ENCODE measurements at regions not wholly inside any gene's neighbourhood (a gene's known extent, or its start where the extent isn't known, plus 50 kb on each side); places are given as distances from the start of the nearest gene placed in this dataset.
A peak's percentile ranks its signal among the peaks of the same experiment; 100 is the strongest.
"Not testable (repeated sequence)": the region's sequence is repeated elsewhere in the genome, so short reads cannot be mapped to it uniquely, and the experiment has no call there.

GRCh38 chr14:104264495-104265265 lies 126.3 kb downstream of the KIF26A start:
- peaks cover 21% of the 10 kb centered on the region for H3K9me3 ChIP-seq
- peak overlapping the region; percentile 55; the same call in 1 of the 2 replicates for H3K27ac ChIP-seq
- peaks cover 53% of the 10 kb centered on the region for H3K4me1 ChIP-seq
- H3K4me3 ChIP-seq, result no peak overlapping the region
- no peaks in the 10 kb centered on the region for H3K36me3 ChIP-seq
- peak overlapping the region; percentile 74 for H3K4me2 ChIP-seq
- no peak overlapping the region for H3K9ac ChIP-seq
- no peak for TF ChIP-seq Cebpa-rat (IDR thresholded peaks at IDR 0.05)
- no peaks in the 10 kb centered on the region for H4K20me1 ChIP-seq
- H3K27me3 ChIP-seq, result no peaks in the 10 kb centered on the region

- H3K4me3 ChIP-seq, result no peak overlapping the region
- H3K36me3 ChIP-seq, result no peaks in the 10 kb centered on the region
- H3K9ac ChIP-seq, result no peak overlapping the region
- peaks cover 18% of the 10 kb centered on the region for H3K9me3 ChIP-seq
- peaks cover 53% of the 10 kb centered on the region for H3K4me1 ChIP-seq
- peak overlapping the region; percentile 30; the same call in 1 of the 2 replicates for H3K4me2 ChIP-seq
- no peaks in the 10 kb centered on the region for H4K20me1 ChIP-seq
- TF ChIP-seq Cebpa-rat (IDR thresholded peaks at IDR 0.05), result no peak
- no peaks in the 10 kb centered on the region for H3K27me3 ChIP-seq
- peak overlapping the region; percentile 18; the same call in 1 of the 2 replicates for H3K27ac ChIP-seq
Measured at GRCh38 chr14:104265918-104266630, 127.7 kb downstream of the KIF26A start.

DNA sequence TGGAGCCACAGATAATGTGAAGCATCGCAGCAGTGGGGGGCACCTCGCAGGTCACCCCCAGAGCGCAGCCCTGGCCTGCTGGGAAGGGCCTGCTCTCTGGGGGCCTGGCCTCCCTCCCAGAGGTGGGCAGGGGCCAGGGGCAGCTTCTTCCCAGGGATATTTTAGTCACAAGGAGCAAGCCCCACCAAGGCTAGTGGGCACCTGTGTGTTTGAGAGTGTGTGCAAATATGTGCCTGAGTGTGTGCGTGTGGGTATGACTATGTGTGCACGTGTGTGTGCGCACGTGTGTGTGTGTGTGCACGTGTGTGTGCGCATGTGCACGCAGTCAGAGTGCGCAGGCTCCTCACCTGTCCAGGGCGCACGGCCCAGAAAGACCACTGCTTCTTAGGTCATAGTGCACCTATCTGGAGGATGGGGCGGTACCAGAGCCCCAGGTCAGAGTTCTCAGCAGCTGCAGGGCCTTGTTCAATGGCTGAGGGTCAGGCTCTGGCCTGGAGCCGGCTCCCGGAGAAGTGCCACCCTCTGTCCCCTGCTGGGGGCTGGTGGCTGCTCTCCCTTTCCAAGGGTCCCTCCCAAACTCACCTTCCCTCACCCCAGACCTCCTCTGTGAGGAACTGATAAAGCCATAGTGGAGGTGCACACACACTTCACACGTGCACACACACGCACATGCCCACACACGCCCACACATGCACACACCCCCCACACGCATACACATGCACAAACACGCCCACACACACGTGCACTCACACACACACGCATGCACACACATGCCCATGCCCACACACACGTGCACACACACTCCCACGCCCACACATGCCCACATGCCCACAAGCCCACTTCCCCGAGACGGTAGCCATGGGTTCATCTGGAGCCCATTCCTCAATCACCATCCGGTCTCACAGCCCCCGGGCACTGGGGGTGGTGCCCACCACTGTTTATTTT lies 128.5 kb downstream of the KIF26A start:
- no peak overlapping the region for H3K9ac ChIP-seq
- no peak for TF ChIP-seq Cebpa-rat (IDR thresholded peaks at IDR 0.05)
- H3K4me3 ChIP-seq, result no peak overlapping the region
- H3K9me3 ChIP-seq, result peaks cover 10% of the 10 kb centered on the region; the same call in 1 of the 2 replicates
- no peak overlapping the region for H3K27ac ChIP-seq
- no peaks in the 10 kb centered on the region for H3K36me3 ChIP-seq
- H4K20me1 ChIP-seq, result no peaks in the 10 kb centered on the region
- no peaks in the 10 kb centered on the region for H3K27me3 ChIP-seq
- peak overlapping the region; percentile 66; the same call in 1 of the 2 replicates for H3K4me2 ChIP-seq
- H3K4me1 ChIP-seq, result peaks cover 53% of the 10 kb centered on the region

DNA sequence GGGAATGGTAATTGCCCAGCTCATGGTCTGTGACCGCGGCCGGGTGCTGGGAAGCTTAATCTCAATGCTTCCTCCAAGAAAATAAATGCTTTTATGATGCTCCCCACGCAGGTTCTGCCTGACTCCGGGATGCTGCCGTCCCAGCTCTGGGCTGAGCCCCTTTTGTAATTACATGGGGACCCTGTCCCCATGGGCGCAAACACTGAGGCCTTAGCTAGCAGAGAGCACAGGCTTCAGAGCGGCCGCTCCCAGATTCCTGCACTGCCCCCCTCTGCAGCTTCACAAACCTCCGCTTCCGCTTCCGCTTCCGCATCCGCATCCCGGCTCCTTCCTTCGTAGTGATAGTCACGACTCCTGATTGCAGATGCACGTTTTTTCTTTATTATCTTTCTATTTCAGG lies 129.5 kb downstream of the KIF26A start:
- TF ChIP-seq Cebpa-rat (IDR thresholded peaks at IDR 0.05), result no peak
- Histone ChIP-seq H4K20me1 (no peaks in the 10 kb centered on the region), H3K4me1 (peaks cover 45% of the 10 kb centered on the region), H3K27me3 (no peaks in the 10 kb centered on the region), H3K9ac (no peak overlapping the region), H3K4me3 (no peak overlapping the region), H3K27ac (no peak overlapping the region), H3K36me3 (no peaks in the 10 kb centered on the region), H3K9me3 (0 out of 2 replicates have a peak, but pooled peaks cover 10% of the 10 kb centered on the region), H3K4me2 (peak overlapping the region; percentile 66)

DNA sequence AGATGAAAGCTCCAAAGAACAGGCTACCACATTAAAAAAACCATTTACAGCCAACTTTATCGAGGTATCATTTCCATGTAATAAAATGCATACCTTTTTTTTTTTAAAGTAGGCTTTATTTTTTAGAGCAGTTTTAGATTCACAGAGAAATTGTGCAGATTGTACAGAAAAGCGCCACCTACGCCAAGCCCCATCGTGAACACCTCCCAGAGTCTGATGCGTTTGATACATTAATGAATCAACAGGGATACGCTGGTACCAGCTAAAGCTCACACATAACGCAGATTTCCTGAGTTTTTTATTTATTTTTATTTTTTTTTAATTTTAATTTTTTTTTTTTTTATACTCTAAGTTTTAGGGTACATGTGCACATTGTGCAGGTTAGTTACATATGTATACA lies 129.9 kb downstream of the KIF26A start:
- Histone ChIP-seq H3K27ac (no peak overlapping the region), H3K4me1 (peaks cover 41% of the 10 kb centered on the region), H3K4me2 (peak overlapping the region; percentile 66), H3K9me3 (0 out of 2 replicates have a peak, but pooled peaks cover 10% of the 10 kb centered on the region), H3K9ac (no peak overlapping the region), H4K20me1 (no peaks in the 10 kb centered on the region), H3K27me3 (no peaks in the 10 kb centered on the region), H3K4me3 (no peak overlapping the region), H3K36me3 (no peaks in the 10 kb centered on the region)
- no peak for TF ChIP-seq Cebpa-rat (IDR thresholded peaks at IDR 0.05)

GRCh38 chr14:104268725-104269436 lies 130.5 kb downstream of the KIF26A start:
- no peaks in the 10 kb centered on the region for H4K20me1 ChIP-seq
- H3K4me2 ChIP-seq, result no peak overlapping the region
- H3K27ac ChIP-seq, result no peak overlapping the region
- H3K4me3 ChIP-seq, result no peak overlapping the region
- H3K9me3 ChIP-seq, result 0 out of 2 replicates have a peak, but pooled peaks cover 10% of the 10 kb centered on the region
- H3K9ac ChIP-seq, result no peak overlapping the region
- H3K36me3 ChIP-seq, result no peaks in the 10 kb centered on the region
- peaks cover 35% of the 10 kb centered on the region for H3K4me1 ChIP-seq
- H3K27me3 ChIP-seq, result no peaks in the 10 kb centered on the region
- TF ChIP-seq Cebpa-rat (IDR thresholded peaks at IDR 0.05), result no peak

DNA sequence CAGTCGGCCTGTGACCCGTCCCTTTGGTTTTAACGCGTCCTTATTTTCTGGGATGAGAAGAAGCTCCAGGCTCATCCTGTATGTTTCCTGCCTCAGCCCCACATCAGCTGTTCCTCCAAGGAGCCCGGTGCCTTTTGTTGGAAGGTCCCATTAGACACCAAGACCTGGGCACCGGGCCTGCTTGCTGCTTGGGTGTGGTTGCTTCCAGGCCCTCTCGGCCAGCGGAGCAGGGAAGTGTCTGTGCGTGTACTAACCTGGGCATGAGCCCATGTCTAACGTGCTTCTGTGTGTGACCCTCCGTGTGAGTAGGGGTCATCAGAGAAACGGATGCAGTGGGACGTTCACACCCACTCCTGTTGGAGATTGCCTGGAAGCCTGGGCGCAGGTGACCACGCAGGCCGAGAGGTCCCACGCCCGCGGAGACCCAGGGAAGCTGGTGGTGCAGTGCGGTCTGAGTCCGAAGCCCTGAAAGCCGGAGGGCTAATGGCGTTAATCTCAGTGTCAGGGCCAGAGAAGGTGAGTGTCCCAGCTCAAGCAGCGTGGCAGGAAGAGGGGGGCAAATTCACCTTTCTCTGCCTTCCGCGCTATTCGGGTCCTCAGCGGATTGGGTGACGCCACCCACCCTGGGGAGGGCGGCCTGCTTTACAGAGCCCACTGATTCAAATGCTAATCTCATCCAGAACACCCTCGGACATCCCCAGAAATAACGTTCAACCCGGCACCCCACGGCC lies 131.3 kb downstream of the KIF26A start:
- H3K27me3 ChIP-seq, H3K36me3 ChIP-seq, H3K4me2 ChIP-seq, H3K4me3 ChIP-seq, H4K20me1 ChIP-seq, H3K9ac ChIP-seq, H3K9me3 ChIP-seq, H3K27ac ChIP-seq: not testable (repeated sequence)
- peaks cover 27% of the 10 kb centered on the region for H3K4me1 ChIP-seq

GRCh38 chr14:104271391-104271790 lies 133.0 kb downstream of the KIF26A start:
- Histone ChIP-seq H3K36me3 (no peaks in the 10 kb centered on the region), H4K20me1 (no peaks in the 10 kb centered on the region), H3K9ac (no peak overlapping the region), H3K27me3 (no peaks in the 10 kb centered on the region), H3K9me3 (0 out of 2 replicates have a peak, but pooled peaks cover 10% of the 10 kb centered on the region), H3K4me3 (no peak overlapping the region), H3K27ac (no peak overlapping the region), H3K4me2 (no peak overlapping the region), H3K4me1 (peaks cover 23% of the 10 kb centered on the region)
- no peak for TF ChIP-seq Cebpa-rat (IDR thresholded peaks at IDR 0.05)
